HUDEP-2 (cell line): ENCODE measurements at regions not wholly inside any gene's neighbourhood (a gene's known extent, or its start where the extent isn't known, plus 50 kb on each side); places are given as distances from the start of the nearest gene placed in this dataset.
"Not testable (repeated sequence)": the region's sequence is repeated elsewhere in the genome, so short reads cannot be mapped to it uniquely, and the experiment has no call there.

Source experiments
- DNase-seq, 76 experiments: peaks; one replicate each; lab custom pipeline; 2025; ENCODE audit not compliant: unreplicated experiment in 76 of 76; lab: John Stamatoyannopoulos, UW

DNA sequence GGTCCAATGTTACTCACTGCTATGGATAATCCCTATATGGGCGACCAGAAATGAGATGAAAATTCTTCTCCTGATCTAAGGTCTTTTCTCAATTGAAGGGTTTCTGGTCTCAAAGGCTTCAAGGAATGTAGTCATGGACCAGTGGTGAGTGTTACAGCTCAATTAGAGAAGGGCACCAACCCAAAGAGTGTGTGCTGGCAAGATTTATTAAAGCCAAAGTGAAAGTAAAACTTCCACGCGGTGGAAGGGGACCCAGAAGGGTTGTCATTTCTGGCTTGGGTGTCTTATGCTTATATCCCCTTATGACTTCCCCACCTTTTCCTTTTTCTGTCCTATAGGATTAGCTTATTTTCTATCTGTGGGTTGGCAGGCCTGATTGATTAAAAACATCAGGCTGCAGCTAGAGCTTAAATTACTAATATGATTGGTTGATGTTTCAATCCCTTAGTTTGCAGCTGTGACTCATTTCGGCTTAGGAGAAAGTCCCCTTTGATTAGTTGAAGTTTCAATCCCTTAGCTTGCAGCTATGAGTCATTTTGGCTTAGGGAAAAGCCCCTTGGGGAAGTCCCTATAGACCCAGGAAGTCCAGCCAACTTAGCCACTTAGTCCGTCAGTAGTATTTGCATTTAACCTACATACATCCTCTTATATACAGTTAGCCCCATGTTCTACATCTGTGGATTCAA is 179.5 kb upstream of the NLGN4Y start:
- DNase-seq: no peak

- DNase-seq: no peak
Observed at GRCh38 chrY:14351590-14351989, 172.7 kb upstream of the NLGN4Y start.

DNA sequence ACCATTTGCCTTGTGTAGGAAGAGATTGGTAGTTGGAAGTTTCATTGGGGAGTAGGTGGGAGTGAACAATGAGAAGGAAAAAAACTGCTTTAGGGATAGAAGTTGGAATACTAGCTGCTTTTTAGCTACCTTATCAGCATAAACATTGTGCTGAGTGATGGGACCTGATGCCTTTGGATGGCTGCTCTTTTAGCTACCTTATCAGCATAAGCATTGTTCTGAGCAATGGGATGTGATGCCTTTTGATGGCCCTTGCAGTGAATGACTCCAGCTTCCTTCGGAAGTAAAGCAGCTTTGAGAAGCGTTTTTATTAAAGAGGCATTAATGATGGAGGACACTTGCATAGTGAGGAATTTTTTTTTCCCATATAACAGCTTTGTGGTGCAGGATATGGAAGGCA is 168.2 kb upstream of the NLGN4Y start:
- no peak for DNase-seq

- DNase-seq: no peak
Observed at GRCh38 chrY:14360748-14361500, 163.4 kb upstream of the NLGN4Y start.

DNA sequence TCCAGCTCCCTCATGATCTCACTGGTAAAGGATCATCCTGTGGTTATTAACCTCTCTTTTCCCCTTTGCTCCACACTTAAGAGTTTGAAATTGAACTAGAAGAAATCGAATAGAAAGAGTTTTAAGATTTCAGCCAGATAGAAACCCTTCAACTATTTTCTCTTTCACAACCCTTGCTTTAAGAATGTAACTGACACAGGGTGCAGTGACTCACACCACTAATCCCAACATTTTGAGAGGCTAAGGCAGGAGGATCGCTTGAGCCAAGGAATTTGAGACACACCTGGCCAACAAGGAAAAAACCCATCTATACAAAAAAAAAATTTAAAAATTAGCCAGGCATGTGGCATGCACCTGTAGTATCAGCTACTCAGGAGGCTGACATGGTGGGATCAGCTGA is 150.7 kb upstream of the NLGN4Y start:
- no peak for DNase-seq

GRCh38 chrY:14378217-14378616 is 146.1 kb upstream of the NLGN4Y start:
- DNase-seq: no peak

DNA sequence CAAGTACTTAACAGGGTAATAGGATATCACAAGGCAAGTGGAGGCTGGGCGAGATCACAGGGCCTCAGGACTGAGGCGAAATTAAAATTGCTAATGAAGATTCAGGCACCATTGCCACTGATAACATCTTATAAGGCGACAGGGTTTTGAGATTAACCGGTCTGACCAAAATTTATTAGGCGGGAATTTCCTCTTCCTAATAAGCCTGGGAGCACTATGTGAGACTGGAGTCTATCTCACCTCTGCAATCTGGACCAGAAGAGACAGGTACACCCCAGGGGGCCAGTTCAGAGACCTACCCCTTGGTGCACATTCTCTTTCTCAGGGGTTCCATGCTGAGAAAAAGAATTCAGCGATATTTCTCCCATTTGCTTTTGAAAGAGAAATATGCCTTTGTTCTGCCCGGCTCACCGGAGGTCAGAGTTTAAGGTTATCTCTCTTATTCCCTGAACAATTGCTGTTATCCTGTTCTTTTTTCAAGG is 113.7 kb upstream of the NLGN4Y start:
- not testable (repeated sequence) for DNase-seq

DNA sequence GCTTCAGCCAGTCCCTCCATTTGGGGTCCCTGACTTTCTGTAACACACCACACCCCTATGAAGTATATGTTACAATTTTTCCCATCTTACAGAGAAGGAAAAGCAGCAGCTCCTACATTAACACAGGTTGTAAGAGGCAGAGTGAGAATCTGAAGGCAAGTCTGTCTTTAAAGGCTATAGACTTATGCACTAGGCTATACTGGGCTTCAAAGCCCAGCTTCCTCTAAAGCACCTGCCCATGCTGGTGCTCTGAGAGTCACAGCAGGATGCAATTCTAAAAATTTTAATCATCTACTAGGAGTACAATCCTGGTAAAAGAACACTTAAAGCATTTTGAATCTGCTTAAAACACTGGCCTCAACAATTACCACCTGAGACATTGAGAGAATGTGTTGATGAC is 113.0 kb upstream of the NLGN4Y start:
- no peak for DNase-seq

- DNase-seq: no peak
Observed at GRCh38 chrY:14436546-14436945, 87.8 kb upstream of the NLGN4Y start.

DNA sequence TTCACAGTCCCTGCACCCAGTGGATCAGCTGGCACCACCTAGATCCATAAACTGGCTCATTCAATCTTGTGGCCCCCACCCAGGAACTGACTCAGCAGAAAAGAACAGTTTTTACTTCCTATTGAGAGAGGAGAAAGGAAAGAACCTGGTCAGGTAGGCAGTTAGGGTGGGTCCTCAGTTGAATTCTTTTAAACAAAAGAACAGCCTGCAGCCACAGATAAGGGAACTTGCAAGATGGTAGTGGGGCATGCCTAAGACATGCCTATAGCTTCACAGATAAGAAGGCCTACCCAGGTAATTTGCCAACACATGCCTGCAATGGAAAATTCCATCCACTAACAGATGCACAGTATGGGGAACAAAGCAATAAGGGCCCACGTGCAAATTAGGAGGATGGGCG is 86.7 kb upstream of the NLGN4Y start:
- DNase-seq: peak in 9 of 76 experiments; percentile 0 to 50 (median 7)

DNA sequence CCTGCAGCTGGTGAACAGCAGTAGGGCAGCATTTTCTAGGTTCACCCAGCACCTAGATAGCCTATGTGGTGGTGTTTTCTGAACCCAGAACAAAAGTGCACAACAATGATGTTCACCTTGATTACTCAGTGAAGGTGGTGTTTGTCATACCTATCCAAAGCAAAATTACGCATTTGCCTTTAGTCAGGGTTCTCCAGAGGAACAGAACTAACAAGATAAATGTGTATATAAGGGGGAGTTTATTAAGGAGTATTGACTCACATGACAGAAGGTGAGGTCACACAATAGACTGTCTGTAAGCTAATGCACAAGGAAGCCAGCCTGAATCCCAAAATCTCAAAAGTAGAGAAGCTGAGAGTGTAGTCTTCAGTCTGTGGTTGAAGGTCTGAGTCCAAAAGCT is 85.9 kb upstream of the NLGN4Y start:
- no peak for DNase-seq

DNA sequence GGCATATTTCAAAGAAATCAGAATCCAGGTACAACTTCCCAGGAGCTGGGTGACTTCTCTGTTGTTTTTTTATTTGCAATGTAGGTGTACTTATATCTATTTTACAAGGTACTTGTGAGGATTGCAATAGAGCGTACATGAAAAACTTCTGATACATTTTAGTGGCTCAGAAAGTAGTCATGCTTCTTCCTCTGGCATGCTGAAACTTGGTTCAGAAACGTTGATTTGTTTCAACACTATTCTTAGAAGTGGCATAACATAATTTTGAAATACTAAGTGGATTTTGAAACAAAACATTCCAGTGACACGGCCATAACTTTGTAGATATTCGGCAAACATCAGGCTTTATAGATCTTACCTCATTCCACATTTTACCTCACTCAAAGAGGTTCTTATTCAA is 79.8 kb upstream of the NLGN4Y start:
- no peak for DNase-seq

GRCh38 chrY:14468151-14468683 is 56.1 kb upstream of the NLGN4Y start:
- DNase-seq: no peak

DNA sequence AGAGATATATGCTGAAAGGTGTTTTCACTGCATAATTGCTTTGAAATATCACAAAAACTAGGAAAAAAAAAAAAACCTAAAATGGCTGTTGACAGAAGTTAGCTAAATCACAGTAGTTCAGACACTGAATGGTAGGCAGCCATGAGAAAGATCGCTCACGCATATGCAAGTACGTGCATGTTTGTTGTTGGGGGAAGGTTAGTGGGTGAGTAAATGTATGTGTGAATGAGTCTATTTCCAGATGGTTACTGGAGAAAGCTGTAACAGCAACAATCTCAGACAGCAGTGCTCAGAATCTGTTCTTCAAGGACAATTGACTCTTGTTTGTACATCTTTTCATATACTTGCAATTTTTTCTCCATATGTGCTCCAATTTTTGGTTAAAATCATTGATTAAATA is 51.9 kb upstream of the NLGN4Y start:
- DNase-seq: no peak

DNA sequence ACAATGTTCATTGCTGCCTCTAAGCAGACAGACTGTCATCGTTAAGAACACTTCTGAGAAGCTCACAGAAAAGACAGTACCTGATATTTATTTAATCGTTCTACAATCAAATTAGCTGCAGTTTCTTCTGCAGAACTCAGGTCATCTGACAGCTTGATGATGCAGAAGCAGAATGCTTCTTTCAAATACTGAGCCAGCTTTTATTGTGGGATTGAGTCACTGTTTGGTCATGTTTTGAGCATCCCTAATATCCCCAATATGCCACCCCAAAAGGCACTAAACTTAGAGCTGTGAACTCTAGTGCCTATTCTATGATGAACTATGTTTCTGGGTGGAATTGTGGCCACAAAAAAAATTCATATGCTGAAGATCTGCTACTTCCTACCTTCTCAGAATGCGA is 51.0 kb upstream of the NLGN4Y start:
- DNase-seq: no peak
